ENCODE measurements at regions not wholly inside any gene's neighbourhood (a gene's known extent, or its start where the extent isn't known, plus 50 kb on each side); places are given as distances from the start of the nearest gene placed in this dataset.

GRCh38 chr4:148980782-148981480 is 538.7 kb upstream of the NR3C2 start:
- no peak for TF ChIP-seq CTCF (IDR thresholded peaks at IDR 0.05; ENCODE audit: low read depth, low read length, missing control alignments)
- in situ Hi-C loops (cut with HindIII; ENCODE audit: low sequenced_read_pairs): no loop called here

GRCh38 chr4:148978301-148978700 is 536.1 kb upstream of the NR3C2 start:
- no peak overlapping the region for H3K4me3 ChIP-seq (ENCODE audit: low read depth, low read length)
- in situ Hi-C loops (cut with HindIII; ENCODE audit: low sequenced_read_pairs): no loop called here
- DNase-seq (ENCODE audit: low read depth): no peak
- TF ChIP-seq CTCF (IDR thresholded peaks at IDR 0.05; ENCODE audit: low read depth, low read length, missing control alignments): no peak

More at GRCh38 chr4:148980782-148981480, 538.7 kb upstream of the NR3C2 start:
- no peak for DNase-seq (ENCODE audit: low read depth)
- H3K4me3 ChIP-seq (ENCODE audit: low read depth, low read length): no peak overlapping the region

- H3K4me3 ChIP-seq (ENCODE audit: low read depth, low read length): no peak overlapping the region
- in situ Hi-C loops (cut with HindIII; ENCODE audit: low sequenced_read_pairs): no loop called here
- TF ChIP-seq CTCF (IDR thresholded peaks at IDR 0.05; ENCODE audit: low read depth, low read length, missing control alignments): no peak
- DNase-seq (ENCODE audit: low read depth): no peak
Measured at GRCh38 chr4:148975464-148975863, 533.2 kb upstream of the NR3C2 start.

- DNase-seq (ENCODE audit: low read depth): no peak
- in situ Hi-C loops (cut with HindIII; ENCODE audit: low sequenced_read_pairs): no loop called here
- no peak overlapping the region for H3K4me3 ChIP-seq (ENCODE audit: low read depth, low read length)
- no peak for TF ChIP-seq CTCF (IDR thresholded peaks at IDR 0.05; ENCODE audit: low read depth, low read length, missing control alignments)
Measured at GRCh38 chr4:148965080-148965479, 522.9 kb upstream of the NR3C2 start.

GRCh38 chr4:148964456-148964855 is 522.2 kb upstream of the NR3C2 start:
- no peak for TF ChIP-seq CTCF (IDR thresholded peaks at IDR 0.05; ENCODE audit: low read depth, low read length, missing control alignments)
- no peak for DNase-seq (ENCODE audit: low read depth)
- in situ Hi-C loops (cut with HindIII; ENCODE audit: low sequenced_read_pairs): no loop called here
- no peak overlapping the region for H3K4me3 ChIP-seq (ENCODE audit: low read depth, low read length)

GRCh38 chr4:148962539-148963290 is 520.5 kb upstream of the NR3C2 start:
- no peak for DNase-seq (ENCODE audit: low read depth)

More at GRCh38 chr4:148962539-148963290, 520.5 kb upstream of the NR3C2 start:
- no peak for TF ChIP-seq CTCF (IDR thresholded peaks at IDR 0.05; ENCODE audit: low read depth, low read length, missing control alignments)
- H3K4me3 ChIP-seq (ENCODE audit: low read depth, low read length): no peak overlapping the region
- in situ Hi-C loops (cut with HindIII; ENCODE audit: low sequenced_read_pairs): no loop called here

Measured in astrocyte of the cerebellum (primary cell).